ENCODE measurements at regions not wholly inside any gene's neighbourhood (a gene's known extent, or its start where the extent isn't known, plus 50 kb on each side); places are given as distances from the start of the nearest gene placed in this dataset.
"Not testable (repeated sequence)": the region's sequence is repeated elsewhere in the genome, so short reads cannot be mapped to it uniquely, and the experiment has no call there.

- DNase-seq (ENCODE audit: low read depth): no peak
These were observed 825.4 kb upstream of the CDH6 start for GRCh38 chr5:30368064-30368463.

- not testable (repeated sequence) for DNase-seq (ENCODE audit: low read depth)
These were observed 828.5 kb upstream of the CDH6 start for GRCh38 chr5:30365031-30365430.

GRCh38 chr5:30357371-30357770, 836.1 kb upstream of the CDH6 start:
- DNase-seq (ENCODE audit: low read depth): no peak

- DNase-seq (ENCODE audit: low read depth): no peak
These were observed 837.8 kb upstream of the CDH6 start for GRCh38 chr5:30355675-30356074.

- no peak for DNase-seq (ENCODE audit: low read depth)
These were observed 845.6 kb upstream of the CDH6 start for GRCh38 chr5:30347858-30348257.

GRCh38 chr5:30345539-30346345, 847.7 kb upstream of the CDH6 start:
- not testable (repeated sequence) for DNase-seq (ENCODE audit: low read depth)

- DNase-seq (ENCODE audit: low read depth): no peak
These were observed 849.8 kb upstream of the CDH6 start for GRCh38 chr5:30343707-30344106.

- no peak for DNase-seq (ENCODE audit: low read depth)
These were observed 852.0 kb upstream of the CDH6 start for GRCh38 chr5:30341466-30341865.

GRCh38 chr5:30337084-30337573, 856.4 kb upstream of the CDH6 start:
- no peak for DNase-seq (ENCODE audit: low read depth)

- DNase-seq (ENCODE audit: low read depth): no peak
These were observed 862.0 kb upstream of the CDH6 start for GRCh38 chr5:30331534-30331933.

- no peak for DNase-seq (ENCODE audit: low read depth)
These were observed 867.7 kb upstream of the CDH6 start for GRCh38 chr5:30325795-30326194.

- DNase-seq (ENCODE audit: low read depth): no peak
These were observed 869.4 kb upstream of the CDH6 start for GRCh38 chr5:30324083-30324482.

- DNase-seq (ENCODE audit: low read depth): no peak
These were observed 905.6 kb upstream of the CDH6 start for GRCh38 chr5:30287890-30288289.

- DNase-seq (ENCODE audit: low read depth): peak; percentile 0
These were observed 914.2 kb upstream of the CDH6 start for GRCh38 chr5:30279237-30279636.

GRCh38 chr5:30267026-30267425, 926.5 kb upstream of the CDH6 start:
- no peak for DNase-seq (ENCODE audit: low read depth)

- DNase-seq (ENCODE audit: low read depth): no peak
These were observed 954.0 kb upstream of the CDH6 start for GRCh38 chr5:30239331-30240022.

GRCh38 chr5:30237189-30237588, 956.3 kb upstream of the CDH6 start:
- DNase-seq (ENCODE audit: low read depth): no peak

GRCh38 chr5:30209755-30210154, 983.7 kb upstream of the CDH6 start:
- DNase-seq (ENCODE audit: low read depth): no peak

- DNase-seq (ENCODE audit: low read depth): no peak
These were observed 995.8 kb upstream of the CDH6 start for GRCh38 chr5:30197662-30198061.

GRCh38 chr5:30195036-30195435, 998.5 kb upstream of the CDH6 start:
- DNase-seq (ENCODE audit: low read depth): no peak

GRCh38 chr5:30194595-30194994, 998.9 kb upstream of the CDH6 start:
- DNase-seq (ENCODE audit: low read depth): no peak

- no peak for DNase-seq (ENCODE audit: low read depth)
These were observed 1009.7 kb upstream of the CDH6 start for GRCh38 chr5:30183795-30184194.

- no peak for DNase-seq (ENCODE audit: low read depth)
These were observed 1037.3 kb upstream of the CDH6 start for GRCh38 chr5:30156156-30156555.

Data from EH (cell line).